ENCODE measurements at regions not wholly inside any gene's neighbourhood (a gene's known extent, or its start where the extent isn't known, plus 50 kb on each side); places are given as distances from the start of the nearest gene placed in this dataset.

DNA sequence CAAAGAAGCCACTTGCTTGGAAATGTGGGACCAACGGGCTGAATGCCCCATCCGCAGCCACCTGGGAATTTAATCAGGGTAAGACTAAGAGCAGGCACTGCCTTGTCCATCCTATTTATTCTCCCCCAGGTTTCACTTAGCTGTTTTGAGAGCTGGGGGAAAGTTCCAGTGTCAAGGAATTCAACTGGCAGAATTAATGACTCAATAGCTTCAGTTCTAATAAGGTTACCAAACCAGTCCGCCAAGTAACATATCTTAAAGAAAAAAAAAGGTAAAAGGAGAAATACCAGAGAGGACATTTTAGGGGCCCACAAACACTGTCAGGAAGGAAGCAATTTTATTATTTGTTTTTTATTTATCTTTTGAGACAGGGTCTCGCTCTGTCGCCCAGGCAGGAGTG is 157.6 kb upstream of the SOD1 start:
- TF ChIP-seq ZC3H10 (CRISPR knock-in tag; IDR thresholded peaks at IDR 0.05) (no peak), ISL1 (CRISPR knock-in tag; IDR thresholded peaks at IDR 0.05) (no peak), ZFP3 (CRISPR knock-in tag; IDR thresholded peaks at IDR 0.05) (no peak), PATZ1 (CRISPR knock-in tag; IDR thresholded peaks at IDR 0.05; ENCODE audit: borderline replicate concordance) (no peak)

All from SK-N-SH treated with all-trans-retinoic acid at 6 μM for 48 hours (cell line).